NCI-H345 (cell line): ENCODE measurements at regions not wholly inside any gene's neighbourhood (a gene's known extent, or its start where the extent isn't known, plus 50 kb on each side); places are given as distances from the start of the nearest gene placed in this dataset.
"Not testable (repeated sequence)": the region's sequence is repeated elsewhere in the genome, so short reads cannot be mapped to it uniquely, and the experiment has no call there.

Experiments
- DNase-seq: peaks from one replicate; lab custom pipeline; 2025; lab: John Stamatoyannopoulos, UW

- DNase-seq: no peak
These were observed 138.7 kb downstream of the YTHDC2 start for GRCh38 chr5:113652161-113652560.

- DNase-seq: no peak
These were observed 141.3 kb downstream of the YTHDC2 start for GRCh38 chr5:113654828-113655227.

GRCh38 chr5:113660206-113660605 lies 146.7 kb downstream of the YTHDC2 start:
- DNase-seq: no peak

GRCh38 chr5:113660706-113661250 lies 147.3 kb downstream of the YTHDC2 start:
- DNase-seq: no peak

- no peak for DNase-seq
These were observed 150.5 kb downstream of the YTHDC2 start for GRCh38 chr5:113663879-113664541.

- no peak for DNase-seq
These were observed 159.5 kb downstream of the YTHDC2 start for GRCh38 chr5:113673041-113673440.

- DNase-seq: no peak
These were observed 161.7 kb downstream of the YTHDC2 start for GRCh38 chr5:113675166-113675565.

GRCh38 chr5:113678202-113678601 lies 164.7 kb downstream of the YTHDC2 start:
- DNase-seq: no peak

- DNase-seq: peak; percentile 42
These were observed 165.6 kb downstream of the YTHDC2 start for GRCh38 chr5:113678924-113679575.

- DNase-seq: no peak
These were observed 167.0 kb downstream of the YTHDC2 start for GRCh38 chr5:113680534-113680933.

GRCh38 chr5:113682497-113683136 lies 169.1 kb downstream of the YTHDC2 start:
- no peak for DNase-seq

GRCh38 chr5:113683211-113683610 lies 169.7 kb downstream of the YTHDC2 start:
- DNase-seq: no peak

GRCh38 chr5:113686599-113686998 lies 173.1 kb downstream of the YTHDC2 start:
- no peak for DNase-seq

GRCh38 chr5:113689647-113690046 lies 176.2 kb downstream of the YTHDC2 start:
- DNase-seq: no peak

GRCh38 chr5:113692466-113692865 lies 179.0 kb downstream of the YTHDC2 start:
- DNase-seq: no peak

- DNase-seq: no peak
These were observed 179.5 kb downstream of the YTHDC2 start for GRCh38 chr5:113692891-113693457.

GRCh38 chr5:113693701-113694100 lies 180.2 kb downstream of the YTHDC2 start:
- no peak for DNase-seq

GRCh38 chr5:113694576-113694975 lies 181.1 kb downstream of the YTHDC2 start:
- DNase-seq: no peak

GRCh38 chr5:113703266-113703665 lies 189.8 kb downstream of the YTHDC2 start:
- DNase-seq: no peak

- no peak for DNase-seq
These were observed 192.2 kb downstream of the YTHDC2 start for GRCh38 chr5:113705657-113706056.

GRCh38 chr5:113713051-113713450 lies 199.6 kb downstream of the YTHDC2 start:
- DNase-seq: no peak

GRCh38 chr5:113715921-113716320 lies 202.4 kb downstream of the YTHDC2 start:
- not testable (repeated sequence) for DNase-seq

- DNase-seq: no peak
These were observed 206.1 kb downstream of the YTHDC2 start for GRCh38 chr5:113719549-113719948.
